ENCODE measurements at regions not wholly inside any gene's neighbourhood (a gene's known extent, or its start where the extent isn't known, plus 50 kb on each side); places are given as distances from the start of the nearest gene placed in this dataset.

GRCh38 chr20:50369225-50370035 lies 140.8 kb upstream of the PTPN1 start:
- in situ Hi-C loops (cut with MboI; ENCODE audit: low sequenced_read_pairs) = no loop called here

DNA sequence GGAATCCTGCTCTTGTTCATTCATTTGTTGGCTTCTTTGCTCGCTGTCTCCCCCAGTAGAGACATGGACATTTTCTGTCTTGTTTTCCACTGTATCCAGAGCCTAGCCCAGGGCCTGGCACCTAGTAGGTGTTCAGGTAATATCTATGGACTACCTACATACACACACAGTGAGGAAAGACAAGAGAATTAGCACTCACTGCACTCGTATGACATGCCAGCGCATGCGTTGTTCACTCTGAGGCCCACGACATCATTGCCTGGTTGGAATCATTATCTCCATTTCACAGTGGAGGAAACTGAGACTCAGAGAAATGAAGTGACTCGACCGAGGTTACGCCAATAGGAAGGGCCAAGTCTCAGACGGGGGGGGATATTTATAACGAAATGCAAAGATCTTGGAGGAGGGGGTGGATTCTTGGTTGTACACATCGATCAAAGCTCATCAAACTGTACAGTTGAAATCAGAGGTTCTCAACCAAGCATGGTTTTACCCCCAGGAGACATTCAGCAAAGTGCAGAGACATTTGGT lies 140.1 kb upstream of the PTPN1 start:
- in situ Hi-C loops (cut with MboI; ENCODE audit: low sequenced_read_pairs) = no loop called here

DNA sequence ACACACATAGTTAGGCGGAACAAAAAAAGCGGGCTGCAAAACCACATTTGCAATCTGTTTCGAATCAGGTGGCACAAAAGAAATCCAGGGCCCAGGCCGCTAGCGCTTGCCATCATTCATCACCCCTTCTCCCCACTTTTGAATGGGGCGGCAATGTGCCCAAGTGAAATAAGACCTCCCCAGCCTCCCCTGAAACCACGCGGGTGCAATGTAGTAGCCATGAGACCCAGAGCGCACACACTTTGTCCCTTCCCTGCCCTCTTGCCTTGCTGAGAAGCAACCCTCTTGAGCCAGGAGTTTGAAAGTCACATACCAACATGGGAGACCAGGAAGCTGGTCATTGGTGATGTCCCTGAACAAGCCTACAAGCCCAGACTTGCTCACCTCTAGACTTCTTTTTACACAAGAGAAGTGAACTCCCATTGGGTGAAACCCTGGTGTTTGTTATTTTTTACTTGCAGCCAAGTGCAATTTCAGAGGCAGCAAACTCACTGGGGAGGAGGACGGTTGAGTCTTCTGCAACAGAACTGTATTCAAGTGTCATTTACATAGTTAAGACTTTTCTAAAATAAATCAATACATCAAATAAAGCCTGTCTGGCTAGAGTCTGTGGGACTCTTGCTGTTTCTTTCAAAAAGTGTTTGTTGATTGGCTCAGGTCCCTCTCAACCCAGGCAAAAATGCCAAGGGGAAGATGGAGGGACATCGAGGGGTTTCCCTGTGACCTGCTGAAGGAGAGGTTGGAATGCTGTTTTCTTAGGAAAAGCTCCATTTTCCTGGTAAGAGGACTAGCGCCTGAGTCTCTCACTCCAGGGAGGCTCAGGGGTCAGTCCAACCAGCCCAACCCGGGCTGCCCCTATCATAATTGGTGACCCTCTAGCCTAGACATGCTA lies 138.1 kb upstream of the PTPN1 start:
- in situ Hi-C loops (cut with MboI; ENCODE audit: low sequenced_read_pairs) = no loop called here

DNA sequence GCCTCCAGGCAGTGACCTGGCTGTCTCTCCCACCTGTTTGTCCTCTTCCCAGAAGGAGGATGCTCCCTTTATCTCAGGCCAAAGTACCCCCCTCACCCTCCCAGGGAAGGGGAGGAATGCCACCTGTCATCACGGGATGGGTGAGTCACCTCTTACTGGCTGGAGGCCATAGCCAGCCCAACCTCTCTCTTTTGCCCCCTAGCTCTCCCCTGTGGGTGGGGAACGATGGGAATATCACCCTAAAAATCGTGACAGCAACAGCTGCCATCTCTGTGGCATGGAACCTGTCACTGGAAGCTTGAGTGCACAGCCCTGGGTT lies 137.5 kb upstream of the PTPN1 start:
- in situ Hi-C loops (cut with MboI; ENCODE audit: low sequenced_read_pairs) = no loop called here

GRCh38 chr20:50373674-50374286 lies 136.4 kb upstream of the PTPN1 start:
- in situ Hi-C loops (cut with MboI; ENCODE audit: low sequenced_read_pairs) = no loop called here

DNA sequence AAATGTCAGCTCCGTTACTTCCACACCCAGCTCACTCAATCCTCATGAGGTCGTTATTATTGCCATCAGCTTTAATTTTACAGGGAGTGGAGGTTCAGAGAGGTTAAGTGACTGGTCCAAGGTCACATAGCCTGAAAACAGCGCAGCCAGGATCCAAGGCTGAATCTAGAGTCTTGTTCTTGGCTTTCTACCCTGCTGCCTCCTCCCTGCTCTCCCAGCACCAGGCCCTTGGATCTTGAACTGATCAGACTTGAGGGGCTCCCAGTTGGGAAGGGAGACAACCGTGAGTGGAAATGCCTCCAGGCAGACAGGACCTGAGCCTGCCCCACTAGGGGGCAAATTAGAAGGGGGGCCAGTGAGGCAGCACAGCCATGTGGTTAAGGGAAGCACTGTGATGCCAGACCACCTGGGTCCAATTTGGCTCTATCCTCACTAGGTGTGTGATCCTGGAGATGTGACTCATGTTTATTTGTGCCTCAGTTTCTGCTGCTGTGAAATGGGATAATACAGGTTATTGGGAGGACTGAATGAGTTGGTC lies 135.6 kb upstream of the PTPN1 start:
- in situ Hi-C loops (cut with MboI; ENCODE audit: low sequenced_read_pairs) = no loop called here

GRCh38 chr20:50376179-50376887 lies 133.8 kb upstream of the PTPN1 start:
- in situ Hi-C loops (cut with MboI; ENCODE audit: low sequenced_read_pairs) = no loop called here

GRCh38 chr20:50376888-50377459 lies 133.2 kb upstream of the PTPN1 start:
- in situ Hi-C loops (cut with MboI; ENCODE audit: low sequenced_read_pairs) = no loop called here

DNA sequence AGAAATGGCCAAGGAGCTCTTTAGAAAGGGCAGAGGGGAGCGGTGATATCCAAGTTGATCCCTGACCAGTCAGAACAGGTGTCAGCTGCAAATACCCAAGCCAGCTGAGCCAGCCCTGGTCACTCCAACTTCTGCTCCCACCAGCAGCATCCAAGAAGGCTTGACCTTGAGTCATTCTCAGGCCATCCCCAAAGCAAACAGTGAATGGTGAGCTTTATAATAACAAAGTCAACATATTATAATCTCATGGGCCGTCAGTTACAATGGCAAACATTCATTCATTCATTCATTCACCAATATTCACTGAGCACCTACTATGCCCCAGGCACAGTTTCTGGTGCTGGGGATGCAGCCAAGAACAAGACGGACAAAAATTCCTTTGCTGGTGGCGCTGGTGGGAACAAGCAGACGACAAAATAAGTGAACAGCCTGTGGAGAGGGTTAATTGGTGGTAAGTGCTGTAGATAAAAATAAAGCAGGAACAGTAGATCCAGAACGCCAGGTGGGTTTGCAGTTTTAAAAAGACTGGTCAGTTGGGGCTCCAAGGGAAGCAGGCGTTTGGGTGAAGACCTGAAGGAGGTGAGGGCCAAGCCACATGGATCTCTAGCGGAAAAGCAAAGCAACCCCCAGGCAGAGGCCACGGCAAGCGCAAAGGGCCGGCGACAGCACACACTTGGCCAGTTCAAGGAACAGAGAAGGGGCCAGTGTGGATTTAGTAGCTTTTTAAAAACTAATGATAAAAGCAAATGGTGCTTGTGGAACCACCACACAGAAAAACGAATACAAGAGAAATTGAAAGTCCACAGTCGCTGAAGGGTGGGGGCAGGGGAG lies 131.8 kb upstream of the PTPN1 start:
- in situ Hi-C loops (cut with MboI; ENCODE audit: low sequenced_read_pairs) = no loop called here

DNA sequence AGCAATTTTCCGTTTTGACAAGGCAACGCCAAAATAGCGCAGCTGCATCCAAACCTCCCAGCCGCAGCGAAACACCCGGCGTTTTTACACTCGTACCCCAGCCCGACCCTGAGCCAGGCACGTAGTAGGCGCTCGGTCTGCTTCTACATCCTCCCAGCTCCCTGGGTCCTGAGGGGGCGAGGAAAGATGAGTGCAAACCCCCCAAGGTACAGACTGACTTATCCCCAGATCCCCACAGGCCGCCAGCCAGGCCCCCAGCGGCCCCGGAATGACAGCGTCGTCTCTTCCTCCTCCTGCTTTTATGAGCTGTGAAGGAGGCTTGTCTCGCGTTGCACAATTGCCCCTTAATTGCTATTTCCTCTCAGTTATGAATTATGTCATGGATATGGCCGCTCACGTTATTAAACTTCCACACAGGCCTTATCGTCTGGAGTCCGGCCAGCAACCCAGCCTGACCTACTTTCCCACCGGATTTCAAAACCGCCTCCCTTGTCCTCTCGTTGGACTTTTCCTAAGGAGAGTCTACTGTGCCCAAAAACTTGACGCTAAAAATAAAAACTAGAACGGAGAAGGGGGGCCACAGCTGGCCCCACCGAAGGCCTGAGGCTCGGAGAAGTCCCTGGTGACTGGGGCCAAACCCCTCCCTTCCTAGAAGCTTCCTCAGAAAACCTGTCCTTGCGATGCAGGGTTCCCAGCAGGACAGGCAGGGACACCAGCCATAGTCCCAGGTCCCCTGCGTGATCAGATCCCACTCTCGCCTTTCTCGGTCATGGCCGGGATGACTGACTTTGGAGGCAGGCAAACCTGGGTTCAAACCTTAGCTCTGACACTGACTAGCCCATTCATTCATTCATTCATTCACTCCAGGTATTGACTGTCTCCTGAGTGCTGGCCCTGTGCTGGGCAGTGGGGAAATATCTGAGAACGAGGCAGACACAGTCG lies 130.9 kb upstream of the PTPN1 start:
- in situ Hi-C loops (cut with MboI; ENCODE audit: low sequenced_read_pairs) = no loop called here

GRCh38 chr20:50379991-50380696 lies 130.0 kb upstream of the PTPN1 start:
- in situ Hi-C loops (cut with MboI; ENCODE audit: low sequenced_read_pairs) = no loop called here

GRCh38 chr20:50380697-50381040 lies 129.5 kb upstream of the PTPN1 start:
- in situ Hi-C loops (cut with MboI; ENCODE audit: low sequenced_read_pairs) = no loop called here

DNA sequence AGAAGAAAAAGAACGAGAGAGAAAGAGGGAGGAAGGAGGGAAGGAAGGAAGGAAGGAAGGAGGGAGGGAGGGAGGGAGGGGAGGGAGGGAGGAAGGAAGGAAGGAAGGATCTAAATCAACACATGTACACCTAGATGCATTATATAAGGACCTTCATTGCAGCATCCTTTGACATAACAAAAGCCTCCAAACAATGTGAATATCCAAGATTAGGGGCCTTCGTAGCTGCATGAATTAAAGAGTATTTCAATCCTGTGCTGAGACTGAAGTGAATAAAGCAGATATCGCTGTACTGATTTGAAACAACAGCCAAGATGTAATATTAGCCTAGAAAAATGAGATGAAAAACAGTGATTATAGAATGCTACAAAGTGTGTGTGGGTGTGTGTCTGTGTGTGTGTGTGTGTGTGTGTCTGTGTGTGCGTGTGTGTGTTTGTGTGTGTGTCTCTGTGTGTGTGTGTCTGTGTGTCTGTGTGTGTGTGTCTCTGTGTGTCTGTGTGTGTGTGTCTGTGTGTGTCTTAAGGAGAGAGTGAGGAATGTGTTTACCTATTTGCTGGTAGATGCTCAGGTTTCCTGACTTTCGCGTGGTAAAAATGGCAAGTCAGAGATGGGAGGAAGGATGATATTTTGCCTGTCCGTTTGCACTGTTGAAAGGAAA lies 129.0 kb upstream of the PTPN1 start:
- in situ Hi-C loops (cut with MboI; ENCODE audit: low sequenced_read_pairs) = no loop called here

DNA sequence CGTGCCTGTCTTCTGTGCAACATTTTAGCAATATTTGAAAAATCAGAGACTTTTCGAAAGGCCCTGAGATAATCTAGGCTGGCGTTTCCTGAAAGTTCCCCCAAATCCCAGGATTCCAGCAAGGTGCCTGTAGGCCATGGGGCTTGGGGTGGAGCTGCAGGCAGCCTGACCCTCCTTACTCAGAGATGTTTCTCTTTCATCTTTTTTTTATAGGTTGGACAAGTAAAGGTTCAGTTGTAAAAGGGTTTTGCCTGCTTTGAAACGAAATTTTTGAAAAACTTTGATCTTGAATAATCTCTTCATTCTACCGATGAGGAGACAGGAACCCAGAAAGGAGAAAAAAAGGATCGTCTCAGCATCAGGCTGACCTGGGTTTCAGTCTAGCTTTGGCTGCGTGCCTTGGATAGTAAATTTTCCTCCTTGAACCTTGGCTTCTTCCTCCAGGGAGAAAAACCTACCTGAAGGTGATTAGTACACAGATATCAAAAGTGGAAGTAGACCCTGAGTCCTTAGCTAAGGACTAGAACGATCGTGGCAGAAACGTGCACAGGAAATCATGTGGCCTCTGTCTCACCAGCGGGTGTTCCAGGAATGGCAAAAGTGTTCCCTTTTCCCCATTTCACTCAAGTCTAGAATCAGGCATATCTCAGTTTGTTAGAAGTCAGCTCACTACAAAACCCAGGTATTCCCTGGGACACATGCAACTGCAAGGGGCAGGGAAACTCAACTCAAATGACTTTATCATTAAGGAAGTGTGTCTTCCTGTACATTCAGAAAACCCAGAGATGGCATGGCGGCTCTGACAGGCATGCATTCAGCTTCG lies 128.2 kb upstream of the PTPN1 start:
- in situ Hi-C loops (cut with MboI; ENCODE audit: low sequenced_read_pairs) = no loop called here

DNA sequence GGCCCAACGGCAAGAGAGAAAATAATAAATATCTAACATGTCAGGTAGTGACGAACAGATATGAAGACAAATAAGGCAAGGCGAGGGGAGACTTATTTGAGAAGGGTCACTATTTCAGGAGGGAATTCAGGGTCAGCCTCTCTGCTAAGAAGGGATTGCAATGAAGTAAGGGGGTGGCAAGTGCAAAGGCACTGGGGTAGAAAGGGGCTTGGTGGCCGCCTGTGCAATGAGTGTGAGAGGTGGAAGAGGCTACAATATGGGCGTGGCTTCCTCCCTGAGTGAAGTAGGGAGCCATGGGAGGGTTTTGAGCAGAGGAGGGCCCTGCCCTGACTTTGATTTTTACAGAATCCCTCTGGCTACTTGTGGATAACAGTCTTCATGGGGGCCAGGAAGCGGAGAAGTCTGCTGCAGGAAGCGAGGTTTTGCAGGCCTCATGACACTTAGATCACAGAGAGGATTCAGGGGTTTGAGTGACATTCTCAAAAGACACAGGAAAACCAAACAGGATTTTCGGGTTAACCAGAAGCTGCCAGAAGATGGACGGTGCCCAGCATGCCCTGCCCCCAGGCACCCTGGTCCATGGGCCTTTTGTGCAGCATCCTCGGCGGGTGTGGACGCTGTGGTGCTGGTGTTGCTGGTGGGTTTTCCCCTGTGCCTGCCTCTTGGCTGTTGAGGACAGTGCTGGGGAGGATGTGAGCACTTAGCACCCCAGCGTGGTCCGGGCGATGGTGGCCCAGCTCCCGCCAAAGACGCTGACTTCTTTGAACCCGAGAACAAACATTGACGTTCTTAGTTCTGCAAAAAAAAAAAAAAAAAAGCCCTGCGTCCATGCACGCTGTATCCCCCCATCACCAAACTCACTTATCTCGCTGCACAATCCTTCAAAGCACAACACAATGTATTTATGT lies 124.2 kb upstream of the PTPN1 start:
- in situ Hi-C loops (cut with MboI; ENCODE audit: low sequenced_read_pairs) = no loop called here

DNA sequence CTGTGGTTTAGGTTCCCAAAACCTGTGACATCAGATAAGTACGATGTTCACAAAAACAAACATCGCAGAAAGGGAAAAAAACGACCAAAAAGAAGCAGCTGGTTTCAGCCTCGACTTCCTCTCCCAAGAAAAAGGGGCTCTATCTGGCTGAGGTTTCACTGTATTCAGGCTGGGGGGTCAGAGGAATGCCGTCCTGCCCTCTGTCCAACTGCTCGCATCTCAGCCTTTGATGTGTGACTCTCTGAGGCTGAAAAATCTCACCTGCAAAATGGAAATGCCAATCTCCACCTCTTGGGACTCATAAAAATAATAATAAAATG lies 123.6 kb upstream of the PTPN1 start:
- in situ Hi-C loops (cut with MboI; ENCODE audit: low sequenced_read_pairs) = no loop called here

All from HL-60/S4 treated with phorbol 12-myristate 13-acetate at 8.2 ng/mL for 4 days and 3 days (cell line).